Kidney (tissue), 13 donors: ENCODE measurements at regions not wholly inside any gene's neighbourhood (a gene's known extent, or its start where the extent isn't known, plus 50 kb on each side); places are given as distances from the start of the nearest gene placed in this dataset.

Experiments
- DNase-seq, 5 donors: peaks; one replicate each; pipeline ENCODE4 v3.0.0-alpha.2; 2013 to 2020
- FAIRE-seq: peaks from 2 replicates; lab custom pipeline; 2012; peaks lifted over from hg19 to GRCh38; lab: Jason Lieb, UNC
- H3K27ac ChIP-seq, 2 donors: one replicate each; pipeline ENCODE4 v1.7.0; 2013; ENCODE audit warnings: low read depth in 2 of 2, low read length in 2 of 2, inconsistent platforms in 1 of 2
- H3K27me3 ChIP-seq: one replicate; pipeline ENCODE4 v1.7.1; 2013; ENCODE audit warnings: low read length, inconsistent platforms; ENCODE audit not compliant: control insufficient read depth, insufficient read depth
- H3K36me3 ChIP-seq, 3 donors: one replicate each; pipeline versions ENCODE4 v1.7.0 to v1.7.1; 2013; ENCODE audit warnings: low read length in 3 of 3, control low read depth in 1 of 3, inconsistent platforms in 1 of 3; ENCODE audit not compliant: insufficient read depth in 3 of 3, control insufficient read depth in 2 of 3
- H3K4me1 ChIP-seq, 3 donors: one replicate each; pipeline versions ENCODE4 v1.7.0 to v1.7.1; 2013; ENCODE audit warnings: low read length in 3 of 3, inconsistent platforms in 1 of 3, low read depth in 1 of 3; ENCODE audit not compliant: control insufficient read depth in 2 of 3, insufficient read depth in 2 of 3
- H3K4me3 ChIP-seq, 3 donors: one replicate each; pipeline versions ENCODE4 v1.7.0 to v1.8.1; 2013; ENCODE audit warnings: low read length in 3 of 3, control low read depth in 1 of 3, inconsistent platforms in 1 of 3
- H3K9ac ChIP-seq, 3 donors: one replicate each; pipeline versions ENCODE4 v1.7.0 to v1.7.1; 2013; ENCODE audit warnings: low read length in 3 of 3, control low read depth in 1 of 3, inconsistent platforms in 1 of 3
- H3K9me3 ChIP-seq, 3 donors: one replicate each; pipeline versions ENCODE4 v1.7.0 to v1.7.1; 2013; ENCODE audit warnings: low read length in 3 of 3, control low read depth in 1 of 3, inconsistent platforms in 1 of 3; ENCODE audit not compliant: control insufficient read depth in 2 of 3, insufficient read depth in 1 of 3
- intact Hi-C: fragments of 100-400 bp; cut with DNase I; formaldehyde crosslinking; loops from one replicate; pipeline ENCODE4 v1.11.1; 2022
- TF ChIP-seq, protein P1 (sequence below): IDR thresholded peaks from 3 replicates; pipeline ENCODE4 v1.5.1; 2012; ENCODE audit warnings: mild to moderate bottlenecking, moderate library complexity, borderline replicate concordance; ENCODE audit not compliant: insufficient read depth; ENCODE audit errors: extremely low read depth
- donor health status: control.
- donor health status: control.
- donor health status: control.
- donor health status: control.
- donor health status: control.
- donor health status: DM: yes; HTN: yes; CAD: no.
- donor health status: Normal renal cell carcinoma (clear cell type).

DNA sequence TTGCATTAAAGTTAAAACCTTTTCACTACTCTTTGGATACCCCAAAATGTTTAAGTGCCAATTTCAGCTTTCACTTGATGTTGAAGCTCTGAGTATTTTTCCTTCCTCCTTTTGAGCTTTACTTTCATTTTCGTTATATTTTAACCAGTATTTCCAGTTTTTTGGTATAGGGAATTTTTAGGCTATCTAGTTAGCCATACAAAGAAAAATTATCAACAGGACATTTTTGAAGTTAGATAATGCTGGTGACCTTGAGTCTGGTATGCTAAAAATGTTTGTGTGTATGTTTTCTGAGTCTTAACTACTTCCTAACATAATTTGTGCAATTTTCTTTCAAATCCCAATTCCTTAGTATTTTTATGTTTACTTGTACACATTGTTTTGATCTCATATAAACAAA, 284.8 kb downstream of the OTOL1 start:
- H3K27me3 ChIP-seq, result no peaks in the 10 kb centered on the region
- DNase-seq (no peak), FAIRE-seq (no peak)
- H3K4me3 ChIP-seq, result no peak overlapping the region
- intact Hi-C loops, result no loop called here
- H3K27ac ChIP-seq, result no peak overlapping the region
- TF ChIP-seq, protein P1, sequence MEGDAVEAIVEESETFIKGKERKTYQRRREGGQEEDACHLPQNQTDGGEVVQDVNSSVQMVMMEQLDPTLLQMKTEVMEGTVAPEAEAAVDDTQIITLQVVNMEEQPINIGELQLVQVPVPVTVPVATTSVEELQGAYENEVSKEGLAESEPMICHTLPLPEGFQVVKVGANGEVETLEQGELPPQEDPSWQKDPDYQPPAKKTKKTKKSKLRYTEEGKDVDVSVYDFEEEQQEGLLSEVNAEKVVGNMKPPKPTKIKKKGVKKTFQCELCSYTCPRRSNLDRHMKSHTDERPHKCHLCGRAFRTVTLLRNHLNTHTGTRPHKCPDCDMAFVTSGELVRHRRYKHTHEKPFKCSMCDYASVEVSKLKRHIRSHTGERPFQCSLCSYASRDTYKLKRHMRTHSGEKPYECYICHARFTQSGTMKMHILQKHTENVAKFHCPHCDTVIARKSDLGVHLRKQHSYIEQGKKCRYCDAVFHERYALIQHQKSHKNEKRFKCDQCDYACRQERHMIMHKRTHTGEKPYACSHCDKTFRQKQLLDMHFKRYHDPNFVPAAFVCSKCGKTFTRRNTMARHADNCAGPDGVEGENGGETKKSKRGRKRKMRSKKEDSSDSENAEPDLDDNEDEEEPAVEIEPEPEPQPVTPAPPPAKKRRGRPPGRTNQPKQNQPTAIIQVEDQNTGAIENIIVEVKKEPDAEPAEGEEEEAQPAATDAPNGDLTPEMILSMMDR, result no peak
- no peaks in the 10 kb centered on the region for H3K4me1 ChIP-seq
- H3K36me3 ChIP-seq, result no peaks in the 10 kb centered on the region
- H3K9me3 ChIP-seq, result no peaks in the 10 kb centered on the region
- H3K9ac ChIP-seq, result no peak overlapping the region

DNA sequence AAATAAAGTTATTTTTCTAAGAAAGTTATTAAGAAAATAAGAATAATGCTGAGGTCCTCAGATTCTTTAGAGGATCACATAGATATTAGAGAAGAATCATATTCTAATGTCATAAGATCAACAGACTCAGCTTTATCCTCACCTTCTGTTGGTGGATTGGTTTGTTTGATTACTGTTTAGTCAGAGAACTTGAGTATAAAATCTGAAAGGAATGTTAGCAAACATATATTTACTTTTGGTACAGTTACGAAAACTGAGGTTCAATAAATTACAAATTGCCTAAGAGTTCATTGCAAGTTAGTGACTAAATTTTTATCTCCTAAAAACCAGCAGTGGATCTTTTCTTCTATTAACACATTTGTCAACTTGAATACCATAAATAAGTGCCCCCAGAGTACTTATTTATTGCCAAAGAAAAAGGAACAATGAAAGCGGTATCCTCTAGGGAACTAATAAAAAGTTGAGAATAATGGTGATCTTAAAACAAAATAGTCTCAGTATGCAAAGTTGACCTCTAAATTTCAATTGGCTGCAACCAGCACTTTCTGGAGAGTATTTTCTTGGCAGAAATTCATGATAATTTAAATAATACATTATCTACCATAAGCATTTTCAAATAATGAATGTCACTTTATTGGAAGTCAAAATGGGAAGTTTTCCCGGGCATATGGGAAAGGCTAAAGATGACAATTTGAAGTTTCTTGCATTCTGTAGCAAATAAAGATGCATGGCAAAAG, 296.8 kb downstream of the OTOL1 start:
- intact Hi-C loops, result no loop called here
- DNase-seq, result no peak
- H3K27ac ChIP-seq, result no peak overlapping the region
- no peak for FAIRE-seq
- no peaks in the 10 kb centered on the region for H3K27me3 ChIP-seq
- no peaks in the 10 kb centered on the region for H3K4me1 ChIP-seq
- TF ChIP-seq, protein P1, result no peak
- H3K36me3 ChIP-seq, result no peaks in the 10 kb centered on the region
- no peak overlapping the region for H3K4me3 ChIP-seq
- H3K9me3 ChIP-seq, result no peaks in the 10 kb centered on the region
- H3K9ac ChIP-seq, result no peak overlapping the region

DNA sequence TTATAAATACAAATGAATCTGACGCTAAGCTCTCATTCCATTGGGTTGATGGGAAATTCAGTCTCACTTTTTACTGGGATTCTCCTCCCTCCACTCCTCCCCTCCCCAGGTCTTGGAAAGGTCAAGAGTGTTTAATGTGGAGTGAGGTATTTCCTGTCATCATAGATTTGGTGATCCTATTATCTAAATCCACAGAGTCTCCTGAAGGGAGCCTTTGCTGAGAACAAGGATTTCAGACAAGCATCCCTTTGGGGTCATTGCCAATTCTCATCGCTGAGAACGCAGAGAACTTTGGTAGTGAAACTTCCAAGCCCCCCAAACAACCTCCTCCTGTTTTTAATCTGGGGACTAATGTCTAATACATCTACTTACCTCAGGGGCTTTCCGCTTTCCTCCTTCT, 297.9 kb downstream of the OTOL1 start:
- intact Hi-C loops, result no loop called here

More for the DNA sequence above, 297.9 kb downstream of the OTOL1 start:
- DNase-seq, result no peak
- Histone ChIP-seq H3K4me3 (no peak overlapping the region), H3K27ac (no peak overlapping the region), H3K4me1 (no peaks in the 10 kb centered on the region), H3K27me3 (no peaks in the 10 kb centered on the region), H3K36me3 (no peaks in the 10 kb centered on the region), H3K9me3 (no peaks in the 10 kb centered on the region), H3K9ac (no peak overlapping the region)
- TF ChIP-seq, protein P1, result no peak
- no peak for FAIRE-seq
